ENCODE measurements at regions not wholly inside any gene's neighbourhood (a gene's known extent, or its start where the extent isn't known, plus 50 kb on each side); places are given as distances from the start of the nearest gene placed in this dataset.

DNA sequence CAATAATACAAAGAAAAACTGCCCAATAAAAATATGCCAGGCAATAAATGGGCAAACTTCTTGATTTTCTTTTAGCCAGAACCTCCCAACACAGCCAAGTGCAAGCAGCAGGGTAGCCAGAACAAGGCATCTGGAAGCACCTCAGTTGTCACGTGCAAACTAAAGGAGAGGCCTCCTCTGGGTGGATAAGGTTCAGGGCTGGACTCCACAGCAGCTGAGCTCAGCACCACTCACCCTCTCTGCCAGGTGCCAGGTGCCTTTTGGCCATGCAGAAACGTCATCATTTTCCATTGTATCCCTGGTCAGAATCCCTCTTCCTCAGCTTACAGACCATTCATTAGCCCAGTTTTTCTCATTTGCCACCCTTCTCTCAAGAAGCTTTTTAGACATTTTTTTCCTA lies 52.7 kb downstream of the SOD2 start:
- Histone ChIP-seq H3K79me2 (ENCODE audit: control insufficient read depth, insufficient read depth, low read length) (no peaks in the 10 kb centered on the region), H3K36me3 (ENCODE audit: control insufficient read depth, insufficient read depth, low read length) (no peaks in the 10 kb centered on the region), H3K4me3 (replicated peaks in 1 of 4; ENCODE audit: control extremely low read depth in 1 of 4, insufficient read depth in 1 of 4, low read depth in 3 of 4, low read length in 4 of 4) (no peak overlapping the region), H3K4me1 (ENCODE audit: control insufficient read depth, extremely low read depth, insufficient read depth, low read length) (no peaks in the 10 kb centered on the region), H3K9ac (ENCODE audit: insufficient read depth, low read length) (no peak overlapping the region), H3K27ac (ENCODE audit: insufficient read depth, low read length) (no peak overlapping the region), H3K27me3 (ENCODE audit: control insufficient read depth, insufficient read depth, low read length) (no peaks in the 10 kb centered on the region), H3K9me3 (ENCODE audit: control insufficient read depth, insufficient read depth, low read depth, low read length) (no peaks in the 10 kb centered on the region), H3K4me2 (ENCODE audit: extremely low read depth, insufficient read depth, low read length) (no peak overlapping the region), H2AFZ (ENCODE audit: low read length) (no peak overlapping the region), H4K20me1 (ENCODE audit: control insufficient read depth, extremely low read depth, insufficient read depth, low read length) (no peaks in the 10 kb centered on the region)
- no peak for DNase-seq (ENCODE audit: low read depth in 2 of 2)
- TF ChIP-seq, protein P1, sequence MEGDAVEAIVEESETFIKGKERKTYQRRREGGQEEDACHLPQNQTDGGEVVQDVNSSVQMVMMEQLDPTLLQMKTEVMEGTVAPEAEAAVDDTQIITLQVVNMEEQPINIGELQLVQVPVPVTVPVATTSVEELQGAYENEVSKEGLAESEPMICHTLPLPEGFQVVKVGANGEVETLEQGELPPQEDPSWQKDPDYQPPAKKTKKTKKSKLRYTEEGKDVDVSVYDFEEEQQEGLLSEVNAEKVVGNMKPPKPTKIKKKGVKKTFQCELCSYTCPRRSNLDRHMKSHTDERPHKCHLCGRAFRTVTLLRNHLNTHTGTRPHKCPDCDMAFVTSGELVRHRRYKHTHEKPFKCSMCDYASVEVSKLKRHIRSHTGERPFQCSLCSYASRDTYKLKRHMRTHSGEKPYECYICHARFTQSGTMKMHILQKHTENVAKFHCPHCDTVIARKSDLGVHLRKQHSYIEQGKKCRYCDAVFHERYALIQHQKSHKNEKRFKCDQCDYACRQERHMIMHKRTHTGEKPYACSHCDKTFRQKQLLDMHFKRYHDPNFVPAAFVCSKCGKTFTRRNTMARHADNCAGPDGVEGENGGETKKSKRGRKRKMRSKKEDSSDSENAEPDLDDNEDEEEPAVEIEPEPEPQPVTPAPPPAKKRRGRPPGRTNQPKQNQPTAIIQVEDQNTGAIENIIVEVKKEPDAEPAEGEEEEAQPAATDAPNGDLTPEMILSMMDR (conservative IDR thresholded peaks at IDR 0.05 in 1 of 2, IDR thresholded peaks at IDR 0.05 in 1 of 2; ENCODE audit: low read depth in 1 of 2, low read length in 2 of 2): no peak
- no peak for TF ChIP-seq EZH2 (IDR thresholded peaks at IDR 0.05; ENCODE audit: low read length, missing control alignments)

DNA sequence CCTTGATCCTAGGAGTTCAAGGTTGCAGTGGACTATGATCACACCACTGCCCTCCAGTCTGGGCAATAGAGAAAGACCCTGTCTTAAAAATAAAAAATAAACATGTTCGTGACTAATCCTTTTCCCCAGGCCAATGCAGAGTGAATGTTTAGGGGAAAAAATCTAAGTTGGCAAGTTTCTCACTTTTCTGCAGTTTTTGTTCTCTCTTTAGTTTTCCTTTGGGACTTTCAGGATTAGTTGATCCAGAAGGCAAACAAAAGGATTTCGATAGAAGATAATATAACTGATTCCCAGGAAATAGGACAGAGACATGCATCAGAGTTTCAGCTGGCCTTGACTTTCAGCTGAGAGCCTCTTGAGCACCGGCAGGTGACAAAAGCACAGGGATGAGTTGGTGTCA lies 53.3 kb downstream of the SOD2 start:
- H4K20me1 ChIP-seq (ENCODE audit: control insufficient read depth, extremely low read depth, insufficient read depth, low read length): no peaks in the 10 kb centered on the region
- no peak overlapping the region for H3K27ac ChIP-seq (ENCODE audit: insufficient read depth, low read length)
- no peaks in the 10 kb centered on the region for H3K79me2 ChIP-seq (ENCODE audit: control insufficient read depth, insufficient read depth, low read length)
- no peak for DNase-seq (ENCODE audit: low read depth in 2 of 2)
- H3K9ac ChIP-seq (ENCODE audit: insufficient read depth, low read length): no peak overlapping the region
- H3K4me3 ChIP-seq (replicated peaks in 1 of 4; ENCODE audit: control extremely low read depth in 1 of 4, insufficient read depth in 1 of 4, low read depth in 3 of 4, low read length in 4 of 4): no peak overlapping the region
- no peaks in the 10 kb centered on the region for H3K4me1 ChIP-seq (ENCODE audit: control insufficient read depth, extremely low read depth, insufficient read depth, low read length)
- no peak overlapping the region for H3K4me2 ChIP-seq (ENCODE audit: extremely low read depth, insufficient read depth, low read length)
- H3K27me3 ChIP-seq (ENCODE audit: control insufficient read depth, insufficient read depth, low read length): no peaks in the 10 kb centered on the region
- H2AFZ ChIP-seq (ENCODE audit: low read length): no peak overlapping the region
- TF ChIP-seq, protein P1 (conservative IDR thresholded peaks at IDR 0.05 in 1 of 2, IDR thresholded peaks at IDR 0.05 in 1 of 2; ENCODE audit: low read depth in 1 of 2, low read length in 2 of 2): no peak
- TF ChIP-seq EZH2 (IDR thresholded peaks at IDR 0.05; ENCODE audit: low read length, missing control alignments): no peak
- no peaks in the 10 kb centered on the region for H3K36me3 ChIP-seq (ENCODE audit: control insufficient read depth, insufficient read depth, low read length)
- no peaks in the 10 kb centered on the region for H3K9me3 ChIP-seq (ENCODE audit: control insufficient read depth, insufficient read depth, low read depth, low read length)

GRCh38 chr6:159633196-159633595 lies 59.8 kb downstream of the SOD2 start:
- Histone ChIP-seq H4K20me1 (ENCODE audit: control insufficient read depth, extremely low read depth, insufficient read depth, low read length) (no peaks in the 10 kb centered on the region), H2AFZ (ENCODE audit: low read length) (no peak overlapping the region), H3K9me3 (ENCODE audit: control insufficient read depth, insufficient read depth, low read depth, low read length) (no peaks in the 10 kb centered on the region), H3K36me3 (ENCODE audit: control insufficient read depth, insufficient read depth, low read length) (no peaks in the 10 kb centered on the region), H3K4me3 (replicated peaks in 1 of 4; ENCODE audit: control extremely low read depth in 1 of 4, insufficient read depth in 1 of 4, low read depth in 3 of 4, low read length in 4 of 4) (no peak overlapping the region), H3K4me1 (ENCODE audit: control insufficient read depth, extremely low read depth, insufficient read depth, low read length) (no peaks in the 10 kb centered on the region), H3K27ac (ENCODE audit: insufficient read depth, low read length) (no peak overlapping the region), H3K9ac (ENCODE audit: insufficient read depth, low read length) (no peak overlapping the region), H3K27me3 (ENCODE audit: control insufficient read depth, insufficient read depth, low read length) (no peaks in the 10 kb centered on the region), H3K4me2 (ENCODE audit: extremely low read depth, insufficient read depth, low read length) (no peak overlapping the region), H3K79me2 (ENCODE audit: control insufficient read depth, insufficient read depth, low read length) (no peaks in the 10 kb centered on the region)
- peak; percentile 4 to 29 for DNase-seq (ENCODE audit: low read depth in 2 of 2)
- TF ChIP-seq, protein P1 (conservative IDR thresholded peaks at IDR 0.05 in 1 of 2, IDR thresholded peaks at IDR 0.05 in 1 of 2; ENCODE audit: low read depth in 1 of 2, low read length in 2 of 2): peak in 1 of 2 donors; percentile 60
- no peak for TF ChIP-seq EZH2 (IDR thresholded peaks at IDR 0.05; ENCODE audit: low read length, missing control alignments)
